PC-3 (cell line): ENCODE measurements at regions not wholly inside any gene's neighbourhood (a gene's known extent, or its start where the extent isn't known, plus 50 kb on each side); places are given as distances from the start of the nearest gene placed in this dataset.

Experiments
- ATAC-seq: fragments of 200-7000 bp; cut with Tn5 transposase; 2 replicates; pipeline ENCODE4 v1.9.1; 2020; ENCODE audit warnings: mild to moderate bottlenecking, moderate library complexity
- BruUV-seq: library from RNA; stranded (reverse); fragments of 400-500 nt; replicated peaks from 2 replicates; lab custom pipeline; 2021; lab: Mats Ljungman, UMichigan
- CTCF ChIA-PET: fragments of 300-600 bp; sonication (Branson Sonifier 250); formaldehyde crosslinking; loops from one replicate; lab custom pipeline; 2022; ENCODE audit warnings: antibody characterized with exemption; lab: Charles Lee
- POLR2A ChIA-PET: fragments of 300-600 bp; sonication (Branson Sonifier 250); formaldehyde crosslinking; loops from one replicate; lab custom pipeline; 2022; ENCODE audit warnings: antibody characterized with exemption; ENCODE audit not compliant: unreplicated experiment; lab: Charles Lee
- DNase-seq: peaks from one replicate; pipeline ENCODE4 v3.0.0-alpha.2; 2015
- H2AFZ ChIP-seq: fragments of 300-600 bp; sonication (generic); 2 replicates; pipeline ENCODE4 v1.6.0; 2016; ENCODE audit warnings: antibody characterized with exemption, low read length
- H3F3A ChIP-seq: fragments of 300-600 bp; sonication (generic); one replicate; pipeline ENCODE4 v1.6.0; 2017; ENCODE audit warnings: antibody characterized with exemption, low read length, control low read depth, mild to moderate bottlenecking; ENCODE audit not compliant: unreplicated experiment
- H3K27ac ChIP-seq: fragments of 300-600 bp; sonication (generic); 2 replicates; pipeline ENCODE4 v1.5.1; 2016; ENCODE audit warnings: mild to moderate bottlenecking, low read length
- H3K27me3 ChIP-seq: fragments of 300-600 bp; sonication (generic); 2 replicates; pipeline ENCODE4 v1.6.1; 2016; ENCODE audit warnings: low read length, mixed read lengths
- H3K36me3 ChIP-seq: fragments of 300-600 bp; sonication (generic); 2 replicates; pipeline ENCODE4 v1.6.1; 2016; ENCODE audit warnings: low read depth, mixed run types, low read length, mixed read lengths
- H3K4me1 ChIP-seq: fragments of 300-600 bp; sonication (generic); 2 replicates; pipeline ENCODE4 v1.5.1; 2016; ENCODE audit warnings: low read length; ENCODE audit not compliant: insufficient read depth
- H3K4me2 ChIP-seq: fragments of 300-600 bp; sonication (generic); 2 replicates; pipeline ENCODE4 v1.6.0; 2016; ENCODE audit warnings: low read length
- H3K4me3 ChIP-seq: fragments of 300-600 bp; sonication (generic); 2 replicates; pipeline ENCODE4 v1.5.1; 2016; ENCODE audit warnings: mild to moderate bottlenecking, low read length, mixed read lengths
- H3K79me2 ChIP-seq: fragments of 300-600 bp; sonication (generic); 2 replicates; pipeline ENCODE4 v1.6.1; 2017; ENCODE audit warnings: low read length, mixed read lengths
- H3K9ac ChIP-seq: fragments of 300-600 bp; sonication (generic); 2 replicates; pipeline ENCODE4 v1.6.0; 2016; ENCODE audit warnings: mild to moderate bottlenecking, low read length
- H3K9me2 ChIP-seq: fragments of 300-600 bp; sonication (generic); replicated peaks from 2 replicates; pipeline ENCODE4 v1.6.1; 2016; ENCODE audit warnings: mixed run types, low read length, mixed read lengths
- H3K9me3 ChIP-seq: fragments of 300-600 bp; sonication (generic); 2 replicates; pipeline ENCODE4 v1.6.1; 2016; ENCODE audit warnings: low read length, mixed read lengths
- H4K20me1 ChIP-seq: fragments of 300-600 bp; sonication (generic); 2 replicates; pipeline ENCODE4 v1.6.1; 2016; ENCODE audit warnings: low read length, mixed read lengths
- CTCF ChIP-seq: fragments of 300-600 bp; sonication (generic); conservative IDR thresholded peaks from 2 replicates; pipeline ENCODE4 v1.5.1; 2017; ENCODE audit warnings: antibody characterized with exemption, low read depth, mild to moderate bottlenecking, low read length
- EZH2 ChIP-seq: fragments of 300-600 bp; sonication (generic); IDR thresholded peaks from one replicate; pipeline ENCODE4 v1.6.1; 2017; ENCODE audit warnings: antibody characterized with exemption, mild to moderate bottlenecking, low read length; ENCODE audit not compliant: unreplicated experiment
- EZH2phosphoT487 ChIP-seq: fragments of 300-600 bp; sonication (generic); IDR thresholded peaks from 2 replicates; pipeline ENCODE4 v1.6.1; 2018; ENCODE audit warnings: mild to moderate bottlenecking, antibody characterized with exemption, low read length, borderline replicate concordance
- intact Hi-C: fragments of 100-400 bp; cut with micrococcal nuclease; formaldehyde crosslinking; loops from 2 replicates; pipeline ENCODE4 v1.9.0; 2023

GRCh38 chr9:7338586-7339281 is 460.8 kb downstream of the DMAC1 start:
- no TSS peak for BruUV-seq
- POLR2A ChIA-PET = no interaction called here

GRCh38 chr9:7336356-7337065 is 463.1 kb downstream of the DMAC1 start:
- no peaks in the 10 kb centered on the region for H3K36me3 ChIP-seq
- H3K4me1 ChIP-seq = no peaks in the 10 kb centered on the region
- H2AFZ ChIP-seq = no peak overlapping the region
- no peak overlapping the region for H3K9ac ChIP-seq
- H3K4me3 ChIP-seq = no peak overlapping the region
- H3K9me3 ChIP-seq = no peaks in the 10 kb centered on the region
- no TSS peak for BruUV-seq
- H3K79me2 ChIP-seq = no peaks in the 10 kb centered on the region
- ChIA-PET POLR2A (no interaction called here), CTCF (no interaction called here)
- DNase-seq = no peak
- H3K27me3 ChIP-seq = no peaks in the 10 kb centered on the region
- no peak for TF ChIP-seq CTCF
- ATAC-seq = no peak
- no peak overlapping the region for H3K4me2 ChIP-seq
- intact Hi-C loops = no loop called here
- no peak overlapping the region for H3K27ac ChIP-seq
- no peaks in the 10 kb centered on the region for H4K20me1 ChIP-seq
- no peaks in the 10 kb centered on the region for H3F3A ChIP-seq
- no peaks in the 10 kb centered on the region for H3K9me2 ChIP-seq

More at GRCh38 chr9:7338586-7339281, 460.8 kb downstream of the DMAC1 start:
- H3K36me3 ChIP-seq = no peaks in the 10 kb centered on the region
- no peak overlapping the region for H3K27ac ChIP-seq
- no peak overlapping the region for H2AFZ ChIP-seq
- no peak overlapping the region for H3K4me3 ChIP-seq
- H3K9me2 ChIP-seq = no peaks in the 10 kb centered on the region
- no peaks in the 10 kb centered on the region for H3K9me3 ChIP-seq
- H3K27me3 ChIP-seq = no peaks in the 10 kb centered on the region
- no peaks in the 10 kb centered on the region for H3K4me1 ChIP-seq
- no peak overlapping the region for H3K9ac ChIP-seq
- H3K79me2 ChIP-seq = no peaks in the 10 kb centered on the region
- DNase-seq (no peak), ATAC-seq (no peak)
- no peak overlapping the region for H3K4me2 ChIP-seq
- no peaks in the 10 kb centered on the region for H4K20me1 ChIP-seq
- CTCF ChIA-PET = no interaction called here
- intact Hi-C loops = no loop called here
- no peak for TF ChIP-seq EZH2phosphoT487
- TF ChIP-seq EZH2 = no peak
- no peak for TF ChIP-seq CTCF
- no peaks in the 10 kb centered on the region for H3F3A ChIP-seq

GRCh38 chr9:7333719-7334118 is 465.9 kb downstream of the DMAC1 start:
- no peaks in the 10 kb centered on the region for H4K20me1 ChIP-seq
- H2AFZ ChIP-seq = no peak overlapping the region
- no peak overlapping the region for H3K9ac ChIP-seq
- H3K36me3 ChIP-seq = no peaks in the 10 kb centered on the region
- H3K9me2 ChIP-seq = no peaks in the 10 kb centered on the region
- ChIA-PET POLR2A (no interaction called here), CTCF (no interaction called here)
- BruUV-seq = no TSS peak
- ATAC-seq (no peak), DNase-seq (no peak)
- no peak overlapping the region for H3K4me2 ChIP-seq
- TF ChIP-seq EZH2phosphoT487 = no peak
- TF ChIP-seq CTCF = no peak
- no peak for TF ChIP-seq EZH2
- H3K4me3 ChIP-seq = no peak overlapping the region
- H3K27me3 ChIP-seq = no peaks in the 10 kb centered on the region
- H3F3A ChIP-seq = no peaks in the 10 kb centered on the region
- H3K27ac ChIP-seq = no peak overlapping the region
- no peaks in the 10 kb centered on the region for H3K4me1 ChIP-seq
- intact Hi-C loops = no loop called here
- no peaks in the 10 kb centered on the region for H3K9me3 ChIP-seq
- no peaks in the 10 kb centered on the region for H3K79me2 ChIP-seq
